ENCODE measurements at regions not wholly inside any gene's neighbourhood (a gene's known extent, or its start where the extent isn't known, plus 50 kb on each side); places are given as distances from the start of the nearest gene placed in this dataset.

DNA sequence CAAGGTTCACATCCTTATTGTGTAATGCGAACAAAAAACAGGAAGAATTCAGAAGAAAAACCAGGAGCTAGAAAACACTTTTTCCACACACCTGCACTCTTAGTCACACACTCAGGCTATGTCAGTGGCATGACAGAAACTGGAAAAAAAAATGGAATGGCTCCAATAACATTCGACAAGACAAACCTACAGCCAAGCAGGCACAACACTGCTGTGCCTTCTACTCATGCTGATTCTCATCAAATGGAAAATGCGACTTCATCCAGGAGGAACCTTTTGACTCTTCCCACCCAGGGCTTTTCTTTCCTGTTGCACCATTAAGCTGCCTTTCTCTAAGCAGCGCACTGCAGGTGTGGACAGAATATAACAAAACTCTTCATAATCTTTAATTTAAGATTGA is 163.2 kb upstream of the BTBD3 start:
- Histone ChIP-seq H3K4me3 (no peak overlapping the region), H3K27me3 (no peaks in the 10 kb centered on the region), H3K79me2 (ENCODE audit: low read depth) (no peaks in the 10 kb centered on the region), H4K20me1 (ENCODE audit: low read depth) (no peaks in the 10 kb centered on the region), H3K27ac (no peak overlapping the region), H3F3A (ENCODE audit: low read depth) (peaks cover 5% of the 10 kb centered on the region), H3K9me3 (ENCODE audit: low read depth) (peaks cover 3% of the 10 kb centered on the region), H3K4me1 (peaks cover 14% of the 10 kb centered on the region), H2AFZ (replicated peaks) (no peak overlapping the region), H3K4me2 (no peak overlapping the region), H3K9ac (no peak overlapping the region), H3K36me3 (no peaks in the 10 kb centered on the region)
- peaks cover 7% of the 10 kb centered on the region for H3K9me3 Mint-ChIP-seq
- H3K4me1 Mint-ChIP-seq, result peaks cover 14% of the 10 kb centered on the region
- H3K4me3 Mint-ChIP-seq, result no peak overlapping the region
- H3K36me3 Mint-ChIP-seq, result no peaks in the 10 kb centered on the region
- no peak for TF ChIP-seq EZH2phosphoT487 (IDR thresholded peaks at IDR 0.05)
- TF ChIP-seq CTCF (IDR thresholded peaks at IDR 0.05), result no peak
- TF ChIP-seq EZH2 (IDR thresholded peaks at IDR 0.05), result no peak
- no peaks in the 10 kb centered on the region for H3K27me3 Mint-ChIP-seq (ENCODE audit: insufficient read depth, low read depth)
- peak overlapping the region; percentile 11 for H3K27ac Mint-ChIP-seq
- DNase-seq (ENCODE audit: low spot score), result no peak

GRCh38 chr20:11755071-11755841 is 162.4 kb upstream of the BTBD3 start:
- H3K27me3 Mint-ChIP-seq (ENCODE audit: insufficient read depth, low read depth), result no peaks in the 10 kb centered on the region

GRCh38 chr20:11761497-11761896 is 156.2 kb upstream of the BTBD3 start:
- Histone ChIP-seq H3K27me3 (no peaks in the 10 kb centered on the region), H3K9ac (no peak overlapping the region), H3K4me1 (no peaks in the 10 kb centered on the region), H3K4me3 (no peak overlapping the region), H3F3A (ENCODE audit: low read depth) (no peaks in the 10 kb centered on the region), H4K20me1 (ENCODE audit: low read depth) (no peaks in the 10 kb centered on the region), H3K27ac (no peak overlapping the region), H3K4me2 (no peak overlapping the region), H3K9me3 (ENCODE audit: low read depth) (no peaks in the 10 kb centered on the region), H3K36me3 (no peaks in the 10 kb centered on the region), H3K79me2 (ENCODE audit: low read depth) (no peaks in the 10 kb centered on the region), H2AFZ (replicated peaks) (no peak overlapping the region)
- H3K4me1 Mint-ChIP-seq, result peaks cover 4% of the 10 kb centered on the region
- H3K9me3 Mint-ChIP-seq, result peaks cover 2% of the 10 kb centered on the region
- TF ChIP-seq EZH2phosphoT487 (IDR thresholded peaks at IDR 0.05), result no peak
- TF ChIP-seq EZH2 (IDR thresholded peaks at IDR 0.05), result no peak
- no peak for TF ChIP-seq CTCF (IDR thresholded peaks at IDR 0.05)
- peaks cover 3% of the 10 kb centered on the region for H3K27me3 Mint-ChIP-seq (ENCODE audit: insufficient read depth, low read depth)
- H3K27ac Mint-ChIP-seq, result no peak overlapping the region
- DNase-seq (ENCODE audit: low spot score), result no peak
- no peak overlapping the region for H3K4me3 Mint-ChIP-seq
- H3K36me3 Mint-ChIP-seq, result no peaks in the 10 kb centered on the region

More at GRCh38 chr20:11755071-11755841, 162.4 kb upstream of the BTBD3 start:
- no peak overlapping the region for H3K27ac ChIP-seq
- Mint-ChIP-seq H3K36me3 (no peaks in the 10 kb centered on the region), H3K9me3 (peaks cover 7% of the 10 kb centered on the region), H3K27ac (peak overlapping the region; percentile 68), H3K4me1 (peaks cover 14% of the 10 kb centered on the region), H3K4me3 (no peak overlapping the region)
- H3K9ac ChIP-seq, result no peak overlapping the region
- H3K27me3 ChIP-seq, result no peaks in the 10 kb centered on the region
- H3K4me2 ChIP-seq, result no peak overlapping the region
- H3K4me3 ChIP-seq, result no peak overlapping the region
- H3K9me3 ChIP-seq (ENCODE audit: low read depth), result peaks cover 3% of the 10 kb centered on the region
- peak; percentile 50 for DNase-seq (ENCODE audit: low spot score)
- peaks cover 5% of the 10 kb centered on the region for H3F3A ChIP-seq (ENCODE audit: low read depth)
- TF ChIP-seq EZH2phosphoT487 (IDR thresholded peaks at IDR 0.05), result no peak
- no peak for TF ChIP-seq EZH2 (IDR thresholded peaks at IDR 0.05)
- no peak for TF ChIP-seq CTCF (IDR thresholded peaks at IDR 0.05)
- no peaks in the 10 kb centered on the region for H3K79me2 ChIP-seq (ENCODE audit: low read depth)
- H2AFZ ChIP-seq (replicated peaks), result peak overlapping the region; percentile 22
- peaks cover 14% of the 10 kb centered on the region for H3K4me1 ChIP-seq
- H3K36me3 ChIP-seq, result no peaks in the 10 kb centered on the region
- H4K20me1 ChIP-seq (ENCODE audit: low read depth), result no peaks in the 10 kb centered on the region
